Left renal pelvis (tissue), 4 donors: ENCODE measurements at regions not wholly inside any gene's neighbourhood (a gene's known extent, or its start where the extent isn't known, plus 50 kb on each side); places are given as distances from the start of the nearest gene placed in this dataset.

ENCODE experiments used
- DNase-seq, 4 donors: peaks; one replicate each; pipeline ENCODE4 v3.0.0-alpha.2; 2013; ENCODE audit warnings: low read depth in 4 of 4, low spot score in 3 of 4

GRCh38 chr7:16235147-16236114 lies 185.9 kb downstream of the CRPPA start:
- no peak for DNase-seq

DNA sequence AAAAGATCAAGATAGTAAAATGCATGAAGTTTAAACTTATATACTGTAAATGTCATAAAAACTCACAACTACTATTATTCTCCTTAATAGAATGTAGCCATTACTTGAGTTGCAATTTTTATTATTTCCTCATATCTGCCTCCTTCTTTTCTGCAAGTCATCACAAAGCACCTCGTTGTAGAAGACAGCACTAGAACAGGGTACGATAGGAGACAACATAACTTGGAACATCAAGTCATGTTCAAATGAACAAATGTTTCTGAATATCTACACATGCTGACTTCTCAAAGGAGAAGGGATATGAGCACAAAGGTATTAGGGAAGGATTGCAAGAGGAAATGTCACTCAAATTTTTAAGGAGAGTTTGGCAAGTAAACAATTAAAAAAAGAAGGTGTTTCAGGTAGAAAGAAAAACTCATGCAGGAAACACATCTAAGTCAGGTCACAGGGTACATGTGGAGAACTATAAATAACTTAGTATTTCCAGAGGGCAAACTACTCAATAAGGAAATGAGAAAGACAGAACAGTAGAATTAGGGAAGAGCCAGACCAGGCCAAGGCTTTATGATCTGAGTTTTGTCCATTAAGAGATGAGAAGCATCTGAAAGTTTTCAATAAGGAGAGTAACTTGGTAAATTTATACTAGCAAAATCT lies 186.7 kb downstream of the CRPPA start:
- DNase-seq = no peak

DNA sequence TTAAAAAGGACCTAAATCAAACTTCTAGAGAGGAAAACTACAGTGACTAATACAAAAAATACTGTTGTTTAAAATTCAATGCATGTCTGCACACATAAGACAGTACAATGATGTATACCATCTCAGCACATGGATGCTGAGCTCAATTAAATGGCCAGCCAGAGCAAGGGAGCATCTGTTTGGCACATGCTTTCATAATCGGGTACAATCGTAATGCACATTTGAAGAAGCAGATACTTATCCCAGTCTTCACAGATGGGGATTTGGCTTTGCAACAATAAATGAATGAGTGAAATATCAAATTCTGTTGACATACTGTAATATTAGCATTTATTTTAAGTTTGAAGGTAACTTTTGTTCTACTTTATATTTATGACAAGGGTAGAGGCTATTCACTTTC lies 187.8 kb downstream of the CRPPA start:
- no peak for DNase-seq

- no peak for DNase-seq
Observed at GRCh38 chr7:16232273-16232672, 189.1 kb downstream of the CRPPA start.

DNA sequence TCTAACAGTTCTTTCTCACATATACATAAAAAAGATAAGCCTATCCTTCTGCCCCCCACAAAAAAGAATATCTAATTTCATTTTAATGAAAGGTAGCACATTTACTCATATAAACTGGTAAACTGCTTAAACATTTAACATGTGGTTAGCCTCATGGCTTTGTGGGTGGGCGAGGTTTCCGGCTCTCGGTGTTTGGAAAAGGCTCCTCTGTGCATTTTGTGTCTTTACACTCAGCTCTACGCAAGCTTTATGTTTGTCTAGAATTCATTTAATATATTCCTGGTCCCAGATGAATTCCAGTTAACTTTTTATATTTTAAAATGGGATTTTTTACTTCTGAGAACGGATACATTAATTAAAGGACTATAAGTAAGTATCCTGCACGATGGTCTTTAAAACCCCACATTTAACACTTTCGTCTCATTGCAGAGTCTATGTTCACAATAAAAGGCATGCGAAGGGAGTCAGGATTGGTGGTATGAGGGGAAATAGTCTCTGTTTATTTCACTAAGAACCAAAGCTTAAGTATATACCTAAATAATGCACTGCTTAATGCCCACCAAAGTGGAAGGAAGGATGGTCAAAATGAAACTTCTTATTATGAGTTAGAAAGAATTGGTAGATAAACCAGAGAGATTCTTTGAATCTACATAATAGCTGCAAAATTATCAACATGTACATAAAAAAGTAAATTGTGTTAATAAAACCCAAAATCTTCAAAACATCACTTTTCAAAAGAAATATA lies 197.2 kb downstream of the CRPPA start:
- DNase-seq = no peak

DNA sequence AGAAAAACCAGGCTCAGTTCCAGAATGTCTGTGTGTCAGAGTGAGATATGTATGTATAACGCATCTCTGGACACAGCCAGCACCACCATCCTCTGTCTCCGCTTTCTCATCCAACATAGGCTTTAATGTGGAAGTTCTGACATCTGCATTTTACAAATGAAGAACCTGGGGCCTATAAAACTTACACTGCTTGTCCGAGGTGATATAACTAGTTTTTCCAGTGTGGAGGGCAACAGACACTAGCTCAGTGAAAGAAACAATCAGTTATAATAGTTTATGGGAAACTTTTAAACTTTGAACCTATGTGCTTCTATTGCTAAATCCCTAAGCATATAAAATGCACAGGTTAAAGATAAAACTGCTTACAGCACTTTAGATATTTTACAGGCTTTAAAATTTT lies 208.7 kb downstream of the CRPPA start:
- DNase-seq = no peak

DNA sequence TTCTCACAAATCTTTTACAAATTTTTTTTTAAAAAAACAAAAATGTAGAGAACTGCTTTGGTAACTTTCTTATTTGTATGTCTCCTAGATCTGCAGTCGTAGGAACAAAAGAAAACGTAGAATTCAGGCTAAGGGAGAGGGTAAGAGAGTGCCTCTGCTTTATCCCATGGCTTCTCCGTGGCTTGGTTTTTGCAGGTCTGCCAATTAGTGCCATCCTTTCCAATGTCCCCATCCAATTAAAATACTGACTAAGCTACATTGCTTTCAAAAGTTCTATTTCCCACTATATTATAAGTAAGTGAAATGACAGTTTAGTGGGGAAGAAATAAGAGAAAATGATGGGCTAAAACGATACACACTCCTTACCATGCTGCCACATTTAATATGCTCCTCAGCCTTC lies 209.3 kb downstream of the CRPPA start:
- no peak for DNase-seq

- DNase-seq = no peak
Observed at GRCh38 chr7:16211402-16211925, 209.9 kb downstream of the CRPPA start.

- DNase-seq = no peak
Observed at GRCh38 chr7:16210171-16210570, 211.2 kb downstream of the CRPPA start.

DNA sequence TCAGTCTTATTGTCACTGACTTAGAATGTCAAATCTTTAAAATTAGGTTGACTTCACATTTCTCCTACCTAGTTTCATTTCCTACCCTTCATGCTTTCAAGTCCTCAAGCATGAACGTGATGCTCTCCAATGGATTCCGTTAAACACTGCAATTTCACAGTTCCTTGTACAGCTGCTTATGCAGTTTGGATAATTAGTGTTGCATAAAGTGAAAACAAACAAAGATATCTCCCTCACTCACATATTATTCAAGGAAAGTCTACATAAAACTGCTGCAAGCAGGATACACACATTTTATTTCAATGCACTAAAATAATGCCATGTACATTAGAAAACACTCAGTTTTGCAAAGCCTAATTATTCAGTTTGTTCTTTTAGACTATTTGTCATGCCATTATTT lies 214.0 kb downstream of the CRPPA start:
- no peak for DNase-seq

GRCh38 chr7:16205466-16205865 lies 215.9 kb downstream of the CRPPA start:
- DNase-seq = no peak

DNA sequence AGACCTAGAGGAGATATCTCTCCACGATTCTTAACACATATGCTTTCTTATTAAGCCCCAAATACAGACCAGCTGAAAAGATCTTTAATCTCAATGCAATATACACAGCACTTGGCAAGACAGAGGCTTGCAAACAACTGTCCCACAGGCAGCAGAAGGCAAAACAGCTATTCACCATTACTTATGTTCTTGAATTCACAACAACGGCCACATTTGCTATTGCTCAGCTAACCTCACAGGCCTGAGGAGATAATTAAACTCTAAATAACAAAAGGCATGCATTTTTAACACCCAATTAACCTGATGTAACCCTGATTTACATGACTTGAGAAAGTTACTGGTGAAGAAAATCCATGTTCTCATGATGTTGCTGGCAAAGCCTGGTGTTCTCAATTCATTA lies 216.4 kb downstream of the CRPPA start:
- no peak for DNase-seq

- no peak for DNase-seq
Observed at GRCh38 chr7:16203065-16203464, 218.3 kb downstream of the CRPPA start.

DNA sequence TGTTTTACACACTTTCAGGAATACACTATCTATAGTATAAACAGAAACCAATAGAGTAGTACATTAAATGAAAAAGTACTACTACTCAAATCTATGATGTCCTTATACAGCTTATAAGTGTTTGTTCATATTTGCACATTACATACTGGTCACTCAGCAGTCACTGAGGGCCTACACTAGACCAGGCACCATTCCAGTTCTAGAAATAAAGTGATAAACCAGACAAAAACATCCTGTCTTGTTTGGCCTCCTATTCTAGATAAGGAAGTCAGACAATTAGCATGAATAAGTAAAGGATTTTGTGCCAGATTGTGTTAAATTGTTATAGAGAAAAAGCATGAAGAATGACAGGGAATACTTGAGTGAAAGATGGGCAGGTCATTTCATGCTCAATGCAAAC lies 219.0 kb downstream of the CRPPA start:
- DNase-seq = no peak

GRCh38 chr7:16200591-16200990 lies 220.7 kb downstream of the CRPPA start:
- DNase-seq = no peak

GRCh38 chr7:16193631-16194030 lies 227.7 kb downstream of the CRPPA start:
- no peak for DNase-seq

DNA sequence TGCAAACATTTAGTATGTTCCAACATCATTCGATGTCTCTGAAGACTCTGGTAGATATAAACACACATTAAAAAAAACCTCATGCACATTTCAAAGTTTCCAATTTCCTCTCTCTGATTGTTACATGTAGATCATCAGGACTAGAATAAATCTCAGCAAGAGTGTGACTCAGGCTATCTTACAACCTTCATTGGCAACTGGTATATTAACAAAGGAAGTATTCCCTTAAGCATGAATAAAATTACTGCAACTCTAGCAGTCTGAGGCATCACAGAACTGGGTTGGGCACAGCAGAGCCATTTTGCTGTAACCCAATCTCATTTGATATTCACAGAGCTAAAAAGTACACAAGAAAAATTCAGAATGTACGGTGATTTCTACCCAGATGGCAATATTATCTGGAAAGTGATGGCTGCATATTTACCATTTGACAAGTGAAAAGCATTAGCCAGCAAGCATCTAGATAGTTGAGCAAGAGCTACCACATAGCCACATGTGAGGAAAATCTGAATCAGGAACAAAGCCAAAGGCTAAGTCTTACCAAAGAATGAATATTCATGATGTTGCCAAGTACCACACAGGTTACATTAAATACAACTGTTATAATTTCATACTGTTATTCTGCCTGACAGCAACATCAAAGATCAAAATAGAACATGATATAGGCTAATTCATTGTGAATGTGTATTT lies 232.2 kb downstream of the CRPPA start:
- DNase-seq = no peak

- DNase-seq = no peak
Observed at GRCh38 chr7:16187131-16187530, 234.2 kb downstream of the CRPPA start.

- no peak for DNase-seq
Observed at GRCh38 chr7:16178585-16178984, 242.8 kb downstream of the CRPPA start.

GRCh38 chr7:16178092-16178491 lies 243.2 kb downstream of the CRPPA start:
- DNase-seq = no peak

GRCh38 chr7:16174253-16174652 lies 247.1 kb downstream of the CRPPA start:
- DNase-seq = no peak
